Activated CD4-positive, alpha-beta T cell treated with anti-CD3 and anti-CD28 coated beads for 36 hours (primary cell): ENCODE measurements at regions not wholly inside any gene's neighbourhood (a gene's known extent, or its start where the extent isn't known, plus 50 kb on each side); places are given as distances from the start of the nearest gene placed in this dataset.

Experiments
- ATAC-seq: fragments of 200-7000 bp; cut with Tn5 transposase; one replicate; pipeline ENCODE4 v1.10.0; 2021; ENCODE audit warnings: mild to moderate bottlenecking, moderate library complexity
- CTCF ChIA-PET: fragments of 350-600 bp; sonication (Branson Sonifier 250); formaldehyde crosslinking; loops from one replicate; lab custom pipeline; 2021; ENCODE audit warnings: antibody characterized with exemption; lab: Charles Lee
- POLR2A ChIA-PET: fragments of 350-600 bp; sonication (Branson Sonifier 250); formaldehyde crosslinking; loops from one replicate; lab custom pipeline; 2021; ENCODE audit warnings: antibody characterized with exemption, inconsistent platforms; lab: Charles Lee
- DNase-seq: peaks from one replicate; pipeline ENCODE4 v3.0.0-alpha.2; 2020
- H3K27ac Mint-ChIP-seq: one replicate; pipeline ENCODE4 v1.8.0; 2021; ENCODE audit warnings: mixed read lengths
- H3K27me3 Mint-ChIP-seq: one replicate; pipeline ENCODE4 v1.8.0; 2021; ENCODE audit warnings: mixed read lengths
- H3K36me3 Mint-ChIP-seq: one replicate; pipeline ENCODE4 v1.8.0; 2021; ENCODE audit warnings: low read depth, mixed read lengths
- H3K4me1 Mint-ChIP-seq: one replicate; pipeline ENCODE4 v1.8.0; 2021; ENCODE audit warnings: mixed read lengths
- H3K4me3 Mint-ChIP-seq: one replicate; pipeline ENCODE4 v1.8.0; 2021; ENCODE audit warnings: mild to moderate bottlenecking, moderate library complexity, mixed read lengths
- H3K9me3 Mint-ChIP-seq: one replicate; pipeline ENCODE4 v1.8.0; 2021; ENCODE audit warnings: low read depth, mixed read lengths
- intact Hi-C, 2 experiments: fragments of 100-400 bp; cut with DNase I in 1 of 2; cut with micrococcal nuclease in 1 of 2; formaldehyde crosslinking; loops; one replicate each; pipeline versions ENCODE4 v1.14.2 to v1.15.1; 2022 to 2024; cut with DNase I, micrococcal nuclease

DNA sequence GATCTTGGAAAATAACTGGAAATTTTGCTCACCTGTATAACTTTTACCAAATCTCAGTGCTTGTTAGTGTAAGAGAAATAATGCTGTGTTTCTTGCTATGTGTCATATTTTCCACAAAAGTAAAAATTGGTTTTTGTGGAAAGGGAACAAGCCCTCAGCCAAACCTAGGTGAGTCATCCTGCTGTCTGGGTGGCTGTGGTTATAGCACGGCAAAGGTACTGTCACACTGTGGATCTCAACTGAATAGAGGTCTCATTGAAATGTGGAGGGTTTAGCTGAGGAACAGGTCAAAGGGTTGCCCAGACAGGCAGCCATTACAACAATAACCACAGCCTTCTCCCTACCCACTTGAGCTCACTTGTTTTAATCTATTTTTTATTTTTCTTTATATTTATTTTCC lies 338.8 kb upstream of the DACH1 start:
- CTCF ChIA-PET, result no interaction called here
- Mint-ChIP-seq H3K27me3 (no peaks in the 10 kb centered on the region), H3K36me3 (no peaks in the 10 kb centered on the region), H3K27ac (no peak overlapping the region), H3K4me1 (no peaks in the 10 kb centered on the region), H3K4me3 (no peak overlapping the region), H3K9me3 (no peaks in the 10 kb centered on the region)
- no peak for DNase-seq
- intact Hi-C loops, result no loop called here
- POLR2A ChIA-PET, result no interaction called here
- ATAC-seq, result no peak

GRCh38 chr13:72204291-72204690 lies 337.3 kb upstream of the DACH1 start:
- DNase-seq (no peak), ATAC-seq (no peak)
- intact Hi-C loops, result no loop called here
- no peaks in the 10 kb centered on the region for H3K27me3 Mint-ChIP-seq
- no peaks in the 10 kb centered on the region for H3K36me3 Mint-ChIP-seq
- H3K27ac Mint-ChIP-seq, result no peak overlapping the region
- ChIA-PET POLR2A (no interaction called here), CTCF (no interaction called here)
- H3K4me3 Mint-ChIP-seq, result no peak overlapping the region
- H3K9me3 Mint-ChIP-seq, result no peaks in the 10 kb centered on the region
- H3K4me1 Mint-ChIP-seq, result no peaks in the 10 kb centered on the region

GRCh38 chr13:72201726-72202125 lies 334.7 kb upstream of the DACH1 start:
- Mint-ChIP-seq H3K27me3 (no peaks in the 10 kb centered on the region), H3K27ac (no peak overlapping the region), H3K36me3 (no peaks in the 10 kb centered on the region), H3K4me3 (no peak overlapping the region), H3K9me3 (no peaks in the 10 kb centered on the region), H3K4me1 (no peaks in the 10 kb centered on the region)
- ChIA-PET CTCF (no interaction called here), POLR2A (no interaction called here)
- ATAC-seq, result no peak
- no peak for DNase-seq
- intact Hi-C loops, result no loop called here

- DNase-seq (no peak), ATAC-seq (no peak)
- CTCF ChIA-PET, result no interaction called here
- no peak overlapping the region for H3K27ac Mint-ChIP-seq
- H3K4me3 Mint-ChIP-seq, result no peak overlapping the region
- no peaks in the 10 kb centered on the region for H3K36me3 Mint-ChIP-seq
- no peaks in the 10 kb centered on the region for H3K4me1 Mint-ChIP-seq
- intact Hi-C loops, result loop anchor here in 1 of 2 experiments (10.0 kb wide), 1 partner anchor 55 kb away; no protein-coding TSS in a partner anchor
- no peaks in the 10 kb centered on the region for H3K9me3 Mint-ChIP-seq
- POLR2A ChIA-PET, result no interaction called here
- H3K27me3 Mint-ChIP-seq, result no peaks in the 10 kb centered on the region
These were observed 332.6 kb upstream of the DACH1 start for GRCh38 chr13:72199640-72200039.

- no peaks in the 10 kb centered on the region for H3K9me3 Mint-ChIP-seq
- no peak overlapping the region for H3K4me3 Mint-ChIP-seq
- no peak overlapping the region for H3K27ac Mint-ChIP-seq
- no peaks in the 10 kb centered on the region for H3K36me3 Mint-ChIP-seq
- ChIA-PET POLR2A (no interaction called here), CTCF (no interaction called here)
- DNase-seq (no peak), ATAC-seq (no peak)
- no peaks in the 10 kb centered on the region for H3K27me3 Mint-ChIP-seq
- intact Hi-C loops, result loop anchor here in 1 of 2 experiments (10.0 kb wide), 1 partner anchor 56 kb away; no protein-coding TSS in a partner anchor
- no peaks in the 10 kb centered on the region for H3K4me1 Mint-ChIP-seq
These were observed 332.1 kb upstream of the DACH1 start for GRCh38 chr13:72198967-72199560.

GRCh38 chr13:72198042-72198441 lies 331.0 kb upstream of the DACH1 start:
- DNase-seq (no peak), ATAC-seq (no peak)
- POLR2A ChIA-PET, result no interaction called here
- Mint-ChIP-seq H3K36me3 (no peaks in the 10 kb centered on the region), H3K27me3 (no peaks in the 10 kb centered on the region), H3K27ac (no peak overlapping the region), H3K4me1 (no peaks in the 10 kb centered on the region), H3K4me3 (no peak overlapping the region), H3K9me3 (no peaks in the 10 kb centered on the region)
- intact Hi-C loops, result loop anchor here in 1 of 2 experiments (10.0 kb wide), 1 partner anchor 57 kb away; no protein-coding TSS in a partner anchor
- CTCF ChIA-PET, result no interaction called here

- Mint-ChIP-seq H3K4me3 (no peak overlapping the region), H3K27ac (no peak overlapping the region), H3K27me3 (no peaks in the 10 kb centered on the region), H3K9me3 (no peaks in the 10 kb centered on the region), H3K4me1 (no peaks in the 10 kb centered on the region), H3K36me3 (no peaks in the 10 kb centered on the region)
- POLR2A ChIA-PET, result no interaction called here
- intact Hi-C loops, result loop anchor here in 1 of 2 experiments (10.0 kb wide), 1 partner anchor 60 kb away; no protein-coding TSS in a partner anchor
- ATAC-seq, result no peak
- CTCF ChIA-PET, result no interaction called here
- no peak for DNase-seq
These were observed 328.2 kb upstream of the DACH1 start for GRCh38 chr13:72195044-72195704.

DNA sequence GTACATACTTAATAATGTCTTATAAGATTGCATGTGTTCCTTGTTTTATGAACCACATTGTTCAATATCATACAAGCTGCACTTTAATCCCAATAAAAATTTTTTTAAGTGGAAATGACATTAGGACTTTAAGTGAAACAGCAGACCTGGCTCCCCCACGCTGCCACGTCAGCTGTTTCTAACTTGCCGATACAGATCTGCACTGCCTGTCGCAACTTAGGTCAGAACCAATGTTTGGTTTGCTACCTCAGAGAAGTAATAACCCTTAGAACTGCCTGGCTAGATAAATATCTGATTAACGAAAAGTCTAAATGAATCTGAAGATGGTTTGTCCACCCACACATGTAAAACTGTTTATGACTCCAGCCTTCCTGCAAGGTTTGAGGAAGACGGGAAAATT lies 327.5 kb upstream of the DACH1 start:
- no peaks in the 10 kb centered on the region for H3K4me1 Mint-ChIP-seq
- ChIA-PET POLR2A (no interaction called here), CTCF (interaction anchor here (0.6 kb wide), 1 partner anchor 846 kb away, joined by 4 read pairs; no protein-coding TSS in a partner anchor)
- intact Hi-C loops, result loop anchor here in 1 of 2 experiments (10.0 kb wide), 1 partner anchor 60 kb away; no protein-coding TSS in a partner anchor
- DNase-seq (no peak), ATAC-seq (no peak)
- H3K27ac Mint-ChIP-seq, result no peak overlapping the region
- no peak overlapping the region for H3K4me3 Mint-ChIP-seq
- H3K9me3 Mint-ChIP-seq, result no peaks in the 10 kb centered on the region
- H3K27me3 Mint-ChIP-seq, result no peaks in the 10 kb centered on the region
- no peaks in the 10 kb centered on the region for H3K36me3 Mint-ChIP-seq

DNA sequence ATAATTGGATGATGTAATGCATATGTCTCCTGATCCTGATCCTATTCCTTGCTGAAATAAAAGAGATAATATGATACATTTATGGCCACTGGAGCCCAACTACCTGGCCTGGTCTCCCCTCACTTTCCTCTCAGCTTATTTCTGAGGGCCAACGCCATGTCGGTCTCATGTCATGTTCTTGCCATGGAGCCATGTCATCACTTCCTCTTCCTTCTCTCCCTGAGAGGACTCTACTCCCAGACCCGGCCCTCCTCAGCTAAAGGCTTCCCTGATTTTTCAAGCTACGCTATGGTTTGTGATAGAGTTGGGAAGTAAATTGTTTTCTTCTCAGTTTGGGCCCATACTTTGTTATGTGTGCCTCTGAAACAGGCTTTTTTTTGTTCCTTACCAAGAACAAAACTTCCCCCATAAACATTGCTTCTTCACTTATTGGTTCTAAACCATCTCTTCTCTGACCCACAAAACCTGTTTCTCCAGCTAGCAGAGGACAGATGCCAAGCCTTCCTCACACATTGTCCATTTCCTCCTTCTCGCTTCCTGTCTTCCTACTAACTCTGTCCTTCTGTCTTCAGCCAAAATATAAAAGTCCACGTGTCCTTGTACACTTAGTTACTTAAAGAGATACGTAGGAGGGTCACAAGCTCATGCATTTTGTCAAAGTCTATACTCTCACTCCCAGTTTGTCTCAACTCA lies 319.9 kb upstream of the DACH1 start:
- ATAC-seq, result no peak
- CTCF ChIA-PET, result no interaction called here
- Mint-ChIP-seq H3K27ac (no peak overlapping the region), H3K4me1 (no peaks in the 10 kb centered on the region), H3K36me3 (no peaks in the 10 kb centered on the region), H3K27me3 (no peaks in the 10 kb centered on the region), H3K4me3 (no peak overlapping the region), H3K9me3 (peaks cover 2% of the 10 kb centered on the region)
- intact Hi-C loops, result no loop called here
- POLR2A ChIA-PET, result no interaction called here
- DNase-seq, result no peak

DNA sequence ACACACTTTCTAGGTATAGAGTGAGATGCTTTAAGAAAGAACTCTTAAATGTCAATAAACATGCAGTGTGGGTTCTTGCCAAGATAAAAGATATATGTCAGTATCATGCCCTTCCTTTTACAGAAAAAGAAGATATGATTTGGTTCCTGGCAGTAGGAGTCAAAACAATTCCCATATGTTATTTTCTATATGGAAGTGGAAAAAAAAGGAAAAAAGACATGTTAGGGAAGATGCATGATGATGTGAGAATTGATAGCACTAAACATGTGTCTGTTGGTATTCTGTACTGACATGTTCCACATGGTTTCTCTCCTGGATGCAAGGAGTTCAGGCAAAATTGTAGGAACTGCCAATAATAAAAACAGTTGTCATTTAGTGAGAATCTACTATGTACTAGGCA lies 318.8 kb upstream of the DACH1 start:
- H3K9me3 Mint-ChIP-seq, result peaks cover 2% of the 10 kb centered on the region
- ATAC-seq (no peak), DNase-seq (no peak)
- no peaks in the 10 kb centered on the region for H3K4me1 Mint-ChIP-seq
- CTCF ChIA-PET, result no interaction called here
- no peak overlapping the region for H3K4me3 Mint-ChIP-seq
- no peak overlapping the region for H3K27ac Mint-ChIP-seq
- H3K36me3 Mint-ChIP-seq, result no peaks in the 10 kb centered on the region
- intact Hi-C loops, result no loop called here
- no peaks in the 10 kb centered on the region for H3K27me3 Mint-ChIP-seq
- POLR2A ChIA-PET, result no interaction called here

DNA sequence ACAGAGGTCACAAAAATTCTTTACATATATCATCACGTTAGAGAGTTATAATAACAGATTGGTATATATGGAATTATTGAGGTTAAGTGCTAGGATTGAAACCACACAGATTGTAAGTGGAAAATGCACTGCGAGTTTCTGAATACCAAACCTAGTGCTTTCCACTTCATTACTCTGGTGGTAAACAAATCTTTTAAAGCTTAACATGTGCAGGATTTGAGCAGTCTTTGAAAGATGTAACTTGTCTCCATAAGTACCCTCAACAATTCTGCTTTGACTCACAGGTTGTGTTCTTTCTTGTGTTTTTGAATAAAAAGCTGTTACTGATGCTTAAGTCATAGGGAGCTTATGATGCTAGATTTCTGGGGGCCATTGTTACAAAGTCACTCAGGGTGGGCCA lies 314.7 kb upstream of the DACH1 start:
- ChIA-PET POLR2A (no interaction called here), CTCF (interaction anchor here (1.0 kb wide), 1 partner anchor 9 kb away, joined by 3 read pairs; no protein-coding TSS in a partner anchor)
- DNase-seq (no peak), ATAC-seq (no peak)
- intact Hi-C loops, result no loop called here
- Mint-ChIP-seq H3K27me3 (no peaks in the 10 kb centered on the region), H3K9me3 (no peaks in the 10 kb centered on the region), H3K27ac (no peak overlapping the region), H3K4me1 (no peaks in the 10 kb centered on the region), H3K4me3 (no peak overlapping the region), H3K36me3 (no peaks in the 10 kb centered on the region)
